ENCODE measurements at regions not wholly inside any gene's neighbourhood (a gene's known extent, or its start where the extent isn't known, plus 50 kb on each side); places are given as distances from the start of the nearest gene placed in this dataset.
"Not testable (repeated sequence)": the region's sequence is repeated elsewhere in the genome, so short reads cannot be mapped to it uniquely, and the experiment has no call there.

- peaks cover 19 to 35% (median 29%) of the 10 kb centered on the region in 3 donors for H3K9me3 Mint-ChIP-seq
- H3K36me3 Mint-ChIP-seq = peaks cover 7% of the 10 kb centered on the region
- H3K27ac Mint-ChIP-seq = peak overlapping the region; percentile 88 to 97 (median 89)
- H3K27me3 Mint-ChIP-seq = no peaks in the 10 kb centered on the region
- H3K4me1 Mint-ChIP-seq = peaks cover 18 to 30% (median 21%) of the 10 kb centered on the region in 3 donors
- H3K4me3 Mint-ChIP-seq = peak overlapping the region; percentile 48 to 89 (median 71)
Observed at GRCh38 chr12:31906557-31907301, 52.5 kb upstream of the RESF1 start.

- Mint-ChIP-seq H3K27me3 (no peaks in the 10 kb centered on the region), H3K4me1 (peaks cover 22 to 25% (median 25%) of the 10 kb centered on the region in 3 donors), H3K36me3 (peaks cover 7% of the 10 kb centered on the region), H3K27ac (peak overlapping the region in 1 of 3 donors; percentile 53), H3K9me3 (peaks cover 22 to 34% (median 24%) of the 10 kb centered on the region in 3 donors), H3K4me3 (no peak overlapping the region)
Observed at GRCh38 chr12:31903025-31903424, 56.2 kb upstream of the RESF1 start.

- no peak overlapping the region for H3K4me3 Mint-ChIP-seq
- peaks cover 26 to 28% (median 27%) of the 10 kb centered on the region in 3 donors for H3K4me1 Mint-ChIP-seq
- H3K27ac Mint-ChIP-seq = peak overlapping the region in 2 of 3 donors; percentile 33 to 49
- peaks cover 12 to 28% (median 19%) of the 10 kb centered on the region in 3 donors for H3K9me3 Mint-ChIP-seq
- H3K27me3 Mint-ChIP-seq = no peaks in the 10 kb centered on the region
- peaks cover 13% of the 10 kb centered on the region for H3K36me3 Mint-ChIP-seq
Observed at GRCh38 chr12:31900271-31900670, 58.9 kb upstream of the RESF1 start.

- peaks cover 14 to 31% (median 23%) of the 10 kb centered on the region in 3 donors for H3K9me3 Mint-ChIP-seq
- peaks cover 30 to 32% (median 31%) of the 10 kb centered on the region in 3 donors for H3K4me1 Mint-ChIP-seq
- H3K36me3 Mint-ChIP-seq = peaks cover 14% of the 10 kb centered on the region
Observed at GRCh38 chr12:31899109-31899508, 60.1 kb upstream of the RESF1 start.

GRCh38 chr12:31897781-31898503 is 61.3 kb upstream of the RESF1 start:
- Mint-ChIP-seq H3K4me3 (peak overlapping the region; percentile 75 to 91 (median 82)), H3K27me3 (no peaks in the 10 kb centered on the region), H3K36me3 (peaks cover 14% of the 10 kb centered on the region), H3K4me1 (peaks cover 32 to 33% (median 32%) of the 10 kb centered on the region in 3 donors), H3K27ac (peak overlapping the region; percentile 95 to 99 (median 96)), H3K9me3 (peaks cover 14 to 26% (median 23%) of the 10 kb centered on the region in 3 donors)

More at GRCh38 chr12:31899109-31899508, 60.1 kb upstream of the RESF1 start:
- Mint-ChIP-seq H3K4me3 (peak overlapping the region in 2 of 4 donors; percentile 52 to 81), H3K27me3 (no peaks in the 10 kb centered on the region), H3K27ac (peak overlapping the region; percentile 75 to 92 (median 90))

- peak overlapping the region; percentile 95 to 99 (median 96) for H3K27ac Mint-ChIP-seq
- H3K9me3 Mint-ChIP-seq = peaks cover 14 to 29% (median 26%) of the 10 kb centered on the region in 3 donors
- not testable (repeated sequence) for H3K27me3 Mint-ChIP-seq
- peaks cover 32 to 35% (median 32%) of the 10 kb centered on the region in 3 donors for H3K4me1 Mint-ChIP-seq
- peaks cover 14% of the 10 kb centered on the region for H3K36me3 Mint-ChIP-seq
- peak overlapping the region; percentile 75 to 91 (median 84) for H3K4me3 Mint-ChIP-seq
Observed at GRCh38 chr12:31897092-31897491, 62.1 kb upstream of the RESF1 start.

- Mint-ChIP-seq H3K27ac (peak overlapping the region; percentile 95 to 99 (median 96)), H3K27me3 (no peaks in the 10 kb centered on the region), H3K4me1 (peaks cover 32 to 36% (median 32%) of the 10 kb centered on the region in 3 donors), H3K9me3 (peaks cover 14 to 29% (median 26%) of the 10 kb centered on the region in 3 donors), H3K4me3 (peak overlapping the region; percentile 75 to 91 (median 84)), H3K36me3 (peaks cover 14% of the 10 kb centered on the region)
Observed at GRCh38 chr12:31896514-31897039, 62.6 kb upstream of the RESF1 start.

- Mint-ChIP-seq H3K27ac (peak overlapping the region; percentile 95 to 99 (median 96)), H3K9me3 (peaks cover 14 to 30% (median 26%) of the 10 kb centered on the region in 3 donors), H3K27me3 (no peaks in the 10 kb centered on the region), H3K4me1 (peaks cover 40 to 44% (median 40%) of the 10 kb centered on the region in 3 donors), H3K36me3 (peaks cover 16% of the 10 kb centered on the region), H3K4me3 (peak overlapping the region; percentile 53 to 91 (median 79))
Observed at GRCh38 chr12:31895449-31896150, 63.6 kb upstream of the RESF1 start.

- H3K9me3 Mint-ChIP-seq = peaks cover 4 to 25% (median 21%) of the 10 kb centered on the region in 3 donors
- H3K27ac Mint-ChIP-seq = peak overlapping the region; percentile 40 to 79 (median 63)
- H3K27me3 Mint-ChIP-seq = no peaks in the 10 kb centered on the region
- peak overlapping the region; percentile 29 to 67 (median 52) for H3K4me3 Mint-ChIP-seq
- peaks cover 28 to 50% (median 45%) of the 10 kb centered on the region in 3 donors for H3K4me1 Mint-ChIP-seq
- peaks cover 10% of the 10 kb centered on the region for H3K36me3 Mint-ChIP-seq
Observed at GRCh38 chr12:31890295-31891285, 68.6 kb upstream of the RESF1 start.

GRCh38 chr12:31887109-31887811 is 72.0 kb upstream of the RESF1 start:
- Mint-ChIP-seq H3K36me3 (peaks cover 12% of the 10 kb centered on the region), H3K4me1 (peaks cover 31 to 50% (median 46%) of the 10 kb centered on the region in 3 donors), H3K27ac (peak overlapping the region; percentile 91 to 93 (median 92)), H3K9me3 (peaks cover 2 to 24% (median 16%) of the 10 kb centered on the region in 3 donors), H3K4me3 (peak overlapping the region; percentile 90 to 97 (median 95)), H3K27me3 (no peaks in the 10 kb centered on the region)

GRCh38 chr12:31882682-31883081 is 76.5 kb upstream of the RESF1 start:
- Mint-ChIP-seq H3K4me3 (peak overlapping the region in 2 of 4 donors; percentile 71 to 80), H3K9me3 (peaks cover 0 to 10% (median 7%) of the 10 kb centered on the region in 3 donors), H3K4me1 (peaks cover 46 to 49% (median 49%) of the 10 kb centered on the region in 3 donors), H3K36me3 (peaks cover 18% of the 10 kb centered on the region), H3K27ac (peak overlapping the region in 1 of 3 donors; percentile 53)
- H3K27me3 Mint-ChIP-seq = not testable (repeated sequence)

GRCh38 chr12:31880340-31880739 is 78.9 kb upstream of the RESF1 start:
- peak overlapping the region in 3 of 4 donors; percentile 36 to 88 (median 63) for H3K4me3 Mint-ChIP-seq

More at GRCh38 chr12:31880340-31880739, 78.9 kb upstream of the RESF1 start:
- Mint-ChIP-seq H3K4me1 (peaks cover 45 to 51% (median 48%) of the 10 kb centered on the region in 3 donors), H3K9me3 (peaks cover 0 to 9% (median 3%) of the 10 kb centered on the region in 3 donors), H3K36me3 (peaks cover 21% of the 10 kb centered on the region), H3K27me3 (no peaks in the 10 kb centered on the region), H3K27ac (peak overlapping the region; percentile 68 to 96 (median 79))
